ENCODE measurements at regions not wholly inside any gene's neighbourhood (a gene's known extent, or its start where the extent isn't known, plus 50 kb on each side); places are given as distances from the start of the nearest gene placed in this dataset.

DNA sequence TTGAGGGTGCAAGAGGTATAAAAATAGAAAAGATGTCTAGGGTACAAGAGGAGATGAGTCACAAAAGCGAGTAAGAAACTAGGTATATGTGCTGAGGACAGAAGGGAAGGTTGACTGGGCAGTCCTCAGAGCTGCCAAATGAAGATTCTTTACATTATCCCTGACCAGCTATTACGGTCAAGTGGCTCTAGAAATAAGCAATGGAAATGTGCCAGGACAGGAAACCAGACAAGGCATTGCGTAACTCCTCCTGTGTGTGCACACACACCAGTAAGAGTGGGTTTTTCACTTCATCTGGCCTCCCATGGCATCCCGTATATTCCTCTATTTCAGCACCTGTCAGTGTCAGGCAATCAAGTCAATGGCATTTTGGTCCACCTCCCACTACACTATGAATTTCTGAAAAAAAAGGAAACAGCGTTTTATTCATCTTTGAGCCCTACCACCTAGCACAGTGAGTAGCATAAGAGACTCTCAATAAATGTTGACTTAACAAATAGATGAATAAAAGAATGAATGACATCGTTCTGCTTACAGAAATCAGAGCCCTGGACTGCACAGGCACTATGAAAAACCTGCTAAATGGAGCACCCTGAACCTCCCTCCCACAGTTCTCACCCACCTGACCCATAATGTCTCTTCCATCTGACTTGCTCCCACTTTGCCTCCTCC lies 62.6 kb upstream of the KLF3 start:
- WGBS, 2 donors, result 16 to 28% methylated on average over 6 of the region's 6 CpGs
- H3K27me3 ChIP-seq, result no peaks in the 10 kb centered on the region
- intact Hi-C loops (cut with DNase I), result loop anchor here (10.0 kb wide), 1 partner anchor 53 kb away; no protein-coding TSS in a partner anchor
- H3K36me3 ChIP-seq, result no peaks in the 10 kb centered on the region
- no peak overlapping the region for H3K4me3 ChIP-seq (replicated peaks in 1 of 3)
- peak; percentile 32 to 34 for DNase-seq
- H3K4me1 ChIP-seq, result peaks cover 22 to 36% of the 10 kb centered on the region in 2 donors
- H3K27ac ChIP-seq, result peak overlapping the region in 1 of 3 donors; percentile 18
- H3K9me3 ChIP-seq, result no peaks in the 10 kb centered on the region
- TF ChIP-seq, protein P1, sequence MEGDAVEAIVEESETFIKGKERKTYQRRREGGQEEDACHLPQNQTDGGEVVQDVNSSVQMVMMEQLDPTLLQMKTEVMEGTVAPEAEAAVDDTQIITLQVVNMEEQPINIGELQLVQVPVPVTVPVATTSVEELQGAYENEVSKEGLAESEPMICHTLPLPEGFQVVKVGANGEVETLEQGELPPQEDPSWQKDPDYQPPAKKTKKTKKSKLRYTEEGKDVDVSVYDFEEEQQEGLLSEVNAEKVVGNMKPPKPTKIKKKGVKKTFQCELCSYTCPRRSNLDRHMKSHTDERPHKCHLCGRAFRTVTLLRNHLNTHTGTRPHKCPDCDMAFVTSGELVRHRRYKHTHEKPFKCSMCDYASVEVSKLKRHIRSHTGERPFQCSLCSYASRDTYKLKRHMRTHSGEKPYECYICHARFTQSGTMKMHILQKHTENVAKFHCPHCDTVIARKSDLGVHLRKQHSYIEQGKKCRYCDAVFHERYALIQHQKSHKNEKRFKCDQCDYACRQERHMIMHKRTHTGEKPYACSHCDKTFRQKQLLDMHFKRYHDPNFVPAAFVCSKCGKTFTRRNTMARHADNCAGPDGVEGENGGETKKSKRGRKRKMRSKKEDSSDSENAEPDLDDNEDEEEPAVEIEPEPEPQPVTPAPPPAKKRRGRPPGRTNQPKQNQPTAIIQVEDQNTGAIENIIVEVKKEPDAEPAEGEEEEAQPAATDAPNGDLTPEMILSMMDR (IDR thresholded peaks at IDR 0.05), result no peak
- no peak for TF ChIP-seq POLR2A (IDR thresholded peaks at IDR 0.05)

DNA sequence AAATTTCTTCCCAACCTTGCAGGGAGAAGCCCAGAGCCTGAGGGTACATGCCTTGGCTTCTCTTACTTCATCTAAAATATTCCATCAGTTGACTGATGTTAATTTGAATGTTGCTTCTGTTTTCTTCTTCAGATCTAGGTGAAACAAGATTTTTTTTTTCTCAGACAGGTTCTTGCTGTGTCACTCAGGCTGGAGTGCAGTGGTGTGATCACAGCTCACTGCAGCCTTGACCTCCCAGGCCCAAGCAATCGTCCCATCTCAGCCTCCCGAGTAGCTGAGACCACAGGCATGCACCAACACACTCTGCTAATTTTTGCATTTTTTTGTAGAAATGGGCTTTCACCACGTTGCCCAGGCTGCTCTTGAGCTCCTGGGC lies 62.1 kb upstream of the KLF3 start:
- DNase-seq, result peak in 1 of 2 donors; percentile 26
- TF ChIP-seq, protein P1 (IDR thresholded peaks at IDR 0.05), result no peak
- no peak for TF ChIP-seq POLR2A (IDR thresholded peaks at IDR 0.05)
- Histone ChIP-seq H3K36me3 (no peaks in the 10 kb centered on the region), H3K4me1 (peaks cover 24 to 40% of the 10 kb centered on the region in 2 donors), H3K9me3 (no peaks in the 10 kb centered on the region), H3K27me3 (no peaks in the 10 kb centered on the region), H3K4me3 (replicated peaks in 1 of 3) (no peak overlapping the region), H3K27ac (peak overlapping the region in 1 of 3 donors; percentile 8)
- 56 to 69% methylated on average over 3 of the region's 3 CpGs for WGBS, 2 donors
- intact Hi-C loops (cut with DNase I), result loop anchor here (10.0 kb wide), 1 partner anchor 53 kb away; no protein-coding TSS in a partner anchor

DNA sequence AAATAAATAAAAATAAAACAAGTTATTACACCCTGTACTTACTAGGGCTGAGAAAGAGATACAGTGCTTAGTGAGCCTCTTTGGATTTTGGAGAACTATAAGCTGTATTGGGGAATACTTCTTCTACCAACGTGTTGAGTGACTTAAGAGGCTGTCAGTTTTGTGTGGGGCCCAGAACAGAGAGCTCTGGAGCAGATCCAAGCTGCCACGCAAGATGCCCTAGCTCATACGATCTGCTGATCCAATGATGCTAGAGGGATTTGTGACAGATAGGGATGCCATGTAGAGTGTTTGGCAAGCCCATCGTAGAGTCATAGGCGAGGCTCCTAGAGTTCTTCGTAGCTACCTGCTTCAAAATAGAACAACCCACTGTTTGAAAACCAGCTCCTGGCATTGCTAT lies 60.3 kb upstream of the KLF3 start:
- WGBS, 2 donors, result 89 to 90% methylated on average over 6 of the region's 6 CpGs
- intact Hi-C loops (cut with DNase I), result loop anchor here (10.0 kb wide), 1 partner anchor 51 kb away; no protein-coding TSS in a partner anchor
- Histone ChIP-seq H3K36me3 (no peaks in the 10 kb centered on the region), H3K27me3 (no peaks in the 10 kb centered on the region), H3K4me3 (replicated peaks in 1 of 3) (no peak overlapping the region), H3K9me3 (no peaks in the 10 kb centered on the region), H3K27ac (no peak overlapping the region), H3K4me1 (peaks cover 24 to 40% of the 10 kb centered on the region in 2 donors)
- DNase-seq, result no peak
- TF ChIP-seq, protein P1 (IDR thresholded peaks at IDR 0.05), result no peak
- TF ChIP-seq POLR2A (IDR thresholded peaks at IDR 0.05), result no peak

DNA sequence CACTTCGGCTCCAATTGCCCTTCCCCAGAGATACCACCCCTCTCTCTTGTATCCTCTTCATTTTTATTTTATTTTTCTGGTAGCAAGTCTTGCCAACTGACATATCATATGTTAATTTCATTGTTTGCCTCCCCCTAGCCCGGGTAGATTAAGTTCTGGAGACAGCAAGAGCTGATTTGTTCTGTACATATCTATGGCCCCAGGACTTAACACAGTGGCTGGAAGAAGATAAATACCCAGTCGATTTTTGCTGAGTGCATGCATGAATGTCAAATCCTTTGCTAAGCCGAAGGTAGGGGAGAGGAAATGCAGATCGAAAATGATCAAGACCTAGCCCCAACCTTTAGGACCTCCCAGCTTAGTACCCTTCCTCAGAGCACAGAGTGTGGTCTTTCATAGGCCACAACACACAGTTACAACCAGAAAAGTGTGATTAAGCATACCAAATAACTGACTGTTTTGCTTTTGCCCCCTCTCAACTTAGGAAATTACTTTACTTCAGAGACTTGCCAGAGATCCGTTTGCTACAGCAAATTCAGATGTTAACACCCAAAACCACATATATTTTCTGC lies 58.7 kb upstream of the KLF3 start:
- Histone ChIP-seq H3K4me3 (replicated peaks in 1 of 3) (no peak overlapping the region), H3K9me3 (no peaks in the 10 kb centered on the region), H3K4me1 (peaks cover 24 to 44% of the 10 kb centered on the region in 2 donors), H3K27ac (peak overlapping the region; percentile 73 to 81 (median 77)), H3K36me3 (no peaks in the 10 kb centered on the region), H3K27me3 (no peaks in the 10 kb centered on the region)
- 43% methylated on average over 6 of the region's 6 CpGs for WGBS, 2 donors
- TF ChIP-seq POLR2A (IDR thresholded peaks at IDR 0.05), result no peak
- TF ChIP-seq, protein P1 (IDR thresholded peaks at IDR 0.05), result no peak
- intact Hi-C loops (cut with DNase I), result loop anchor here (10.0 kb wide), 1 partner anchor 50 kb away; no protein-coding TSS in a partner anchor
- no peak for DNase-seq
